Posterior vena cava (tissue), 2 donors: ENCODE measurements at regions not wholly inside any gene's neighbourhood (a gene's known extent, or its start where the extent isn't known, plus 50 kb on each side); places are given as distances from the start of the nearest gene placed in this dataset.
"Not testable (repeated sequence)": the region's sequence is repeated elsewhere in the genome, so short reads cannot be mapped to it uniquely, and the experiment has no call there.

Source experiments
- DNase-seq: peaks from one replicate; pipeline ENCODE4 v3.0.0-alpha.2; 2020; ENCODE audit warnings: low spot score
- intact Hi-C, 2 donors: fragments of 100-400 bp; cut with DNase I; formaldehyde crosslinking; loops; one replicate each; pipeline versions ENCODE4 v1.14.1 to v1.14.2; 2022 to 2023
- donor health status: DM: yes; HTN: yes; CAD: no.
- donor health status: DM: yes; HTN: yes; CAD: no.

DNA sequence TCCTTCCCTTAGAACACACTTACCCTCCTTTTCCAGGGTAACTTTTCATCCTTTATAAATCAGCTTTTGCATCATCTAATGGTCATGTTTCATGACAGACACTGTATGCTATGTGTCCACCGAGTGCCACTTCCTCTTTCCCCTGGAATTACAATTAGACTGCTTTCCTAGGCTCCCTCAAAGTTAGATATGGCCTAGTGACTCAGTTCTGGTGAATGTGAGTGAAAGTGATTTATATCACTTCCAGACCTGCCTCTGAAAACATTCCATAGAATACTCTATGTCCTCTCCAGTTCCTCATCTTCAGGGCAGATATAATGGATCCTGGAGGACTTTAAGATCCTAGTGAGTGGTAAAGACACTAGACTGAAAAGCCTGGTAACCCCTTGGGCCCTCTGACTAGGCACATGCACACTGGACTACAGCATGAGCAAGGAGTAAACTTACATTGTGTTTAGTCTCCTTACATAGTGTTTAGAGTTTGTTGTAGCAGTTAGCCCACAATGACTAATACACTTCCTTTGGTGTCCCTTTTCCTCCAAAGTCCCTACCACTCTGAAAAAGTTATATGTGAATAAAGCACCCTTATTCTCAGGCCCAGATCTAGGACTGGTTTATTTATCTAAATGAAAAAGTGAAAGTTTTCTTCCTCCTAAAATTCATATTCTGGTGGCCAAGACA, 59.3 kb downstream of the GPR88 start:
- DNase-seq, result no peak
- intact Hi-C loops, result no loop called here

DNA sequence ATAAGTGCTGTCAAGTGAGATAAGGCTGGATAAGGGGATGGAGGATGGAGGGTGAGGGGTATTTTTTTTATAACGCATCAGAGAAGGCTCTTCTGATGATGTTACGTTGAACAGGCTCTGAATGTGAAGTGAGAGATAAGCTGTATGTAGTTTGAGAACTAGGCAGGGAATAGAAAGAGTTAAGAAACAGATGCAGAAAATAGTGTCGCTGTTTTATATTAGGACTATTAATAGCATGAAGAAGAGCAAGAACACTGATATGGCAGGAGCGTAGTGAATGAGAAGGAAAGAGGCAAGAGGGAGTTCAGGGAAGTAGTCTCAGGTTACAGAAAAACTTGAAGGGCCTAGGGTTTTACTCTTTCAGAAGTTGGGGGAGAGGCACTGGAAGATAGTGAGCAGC, 59.8 kb downstream of the GPR88 start:
- no peak for DNase-seq

DNA sequence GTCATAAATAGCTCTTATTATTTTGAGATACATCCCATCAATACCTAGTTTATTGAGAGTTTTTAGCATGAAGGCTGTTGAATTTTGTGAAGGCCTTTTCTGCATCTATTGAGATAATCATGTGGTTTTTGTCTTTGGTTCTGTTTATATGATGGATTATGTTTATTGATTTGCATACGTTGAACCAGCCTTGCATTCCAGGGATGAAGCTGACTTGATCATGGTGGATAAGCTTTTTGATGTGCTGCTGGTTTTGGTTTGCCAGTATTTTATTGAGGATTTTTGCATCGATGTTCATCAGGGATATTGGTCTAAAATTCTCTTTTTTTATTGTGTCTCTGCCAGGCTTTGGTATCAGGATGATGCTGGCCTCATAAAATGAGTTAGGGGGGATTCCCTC, 62.4 kb downstream of the GPR88 start:
- not testable (repeated sequence) for DNase-seq
- intact Hi-C loops, result loop anchor here in 1 of 2 donors (10.0 kb wide), 1 partner anchor 264 kb away; no protein-coding TSS in a partner anchor

More for the DNA sequence above, 59.8 kb downstream of the GPR88 start:
- intact Hi-C loops, result no loop called here

DNA sequence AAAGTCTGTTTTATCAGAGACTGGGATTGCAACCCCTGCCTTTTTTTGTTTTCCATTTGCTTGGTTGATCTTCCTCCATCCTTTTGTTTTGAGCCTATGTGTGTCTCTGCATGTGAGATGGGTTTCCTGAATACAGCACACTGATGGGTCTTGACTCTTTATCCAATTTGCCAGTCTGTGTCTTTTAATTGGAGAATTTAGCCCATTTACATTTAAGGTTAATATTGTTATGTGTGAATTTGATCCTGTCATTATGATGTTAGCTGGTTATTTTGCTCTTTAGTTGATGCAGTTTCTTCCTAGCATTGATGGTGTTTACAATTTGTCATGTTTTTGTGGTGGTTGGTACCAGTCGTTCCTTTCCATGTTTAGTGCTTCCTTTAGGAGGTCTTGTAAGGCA, 64.1 kb downstream of the GPR88 start:
- not testable (repeated sequence) for DNase-seq
- intact Hi-C loops, result loop anchor here in 1 of 2 donors (10.0 kb wide), 1 partner anchor 263 kb away; no protein-coding TSS in a partner anchor

DNA sequence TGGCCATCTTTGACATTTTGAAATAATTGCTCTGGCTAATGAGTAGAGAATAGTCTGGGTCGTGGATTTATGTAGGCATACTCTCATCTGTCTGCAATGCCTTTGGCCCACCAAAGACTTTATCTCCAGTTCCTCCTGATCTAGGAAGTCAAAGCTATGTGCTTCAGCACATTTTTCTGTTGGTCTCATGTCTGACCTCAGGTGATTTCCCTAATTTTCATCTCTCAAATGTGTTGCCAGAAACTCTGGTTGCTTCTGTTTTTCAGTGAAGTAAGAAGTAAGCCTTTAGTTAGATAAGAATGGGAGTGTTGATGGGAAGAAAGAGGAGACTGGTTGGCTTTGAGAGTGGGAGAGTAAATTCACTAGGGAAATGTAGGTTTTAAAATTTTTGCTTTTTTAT, 66.4 kb downstream of the GPR88 start:
- no peak for DNase-seq
- intact Hi-C loops, result loop anchor here in 1 of 2 donors (10.0 kb wide), 1 partner anchor 260 kb away; no protein-coding TSS in a partner anchor

DNA sequence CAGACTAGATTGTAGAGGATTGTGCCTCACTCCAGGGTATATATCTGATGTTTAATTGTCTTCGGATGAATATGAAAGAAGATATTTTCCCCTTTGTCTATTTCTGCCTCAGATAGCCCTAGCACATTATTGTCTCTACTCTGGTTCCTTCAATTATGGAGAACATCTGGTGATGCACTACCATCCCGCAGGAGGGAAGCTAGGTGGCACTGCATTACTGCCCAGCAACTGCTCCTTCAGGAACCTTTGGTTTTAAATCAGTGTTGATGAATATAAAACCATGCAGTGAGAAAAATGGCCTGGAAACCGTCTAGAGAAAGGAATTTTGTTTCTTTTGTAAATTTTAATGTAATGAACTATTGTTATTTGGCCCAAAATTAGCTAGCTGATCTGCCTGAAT, 68.5 kb downstream of the GPR88 start:
- intact Hi-C loops, result loop anchor here (5.0 to 10.0 kb wide), 2 partner anchors 256 to 258 kb away; no protein-coding TSS in a partner anchor
- no peak for DNase-seq

DNA sequence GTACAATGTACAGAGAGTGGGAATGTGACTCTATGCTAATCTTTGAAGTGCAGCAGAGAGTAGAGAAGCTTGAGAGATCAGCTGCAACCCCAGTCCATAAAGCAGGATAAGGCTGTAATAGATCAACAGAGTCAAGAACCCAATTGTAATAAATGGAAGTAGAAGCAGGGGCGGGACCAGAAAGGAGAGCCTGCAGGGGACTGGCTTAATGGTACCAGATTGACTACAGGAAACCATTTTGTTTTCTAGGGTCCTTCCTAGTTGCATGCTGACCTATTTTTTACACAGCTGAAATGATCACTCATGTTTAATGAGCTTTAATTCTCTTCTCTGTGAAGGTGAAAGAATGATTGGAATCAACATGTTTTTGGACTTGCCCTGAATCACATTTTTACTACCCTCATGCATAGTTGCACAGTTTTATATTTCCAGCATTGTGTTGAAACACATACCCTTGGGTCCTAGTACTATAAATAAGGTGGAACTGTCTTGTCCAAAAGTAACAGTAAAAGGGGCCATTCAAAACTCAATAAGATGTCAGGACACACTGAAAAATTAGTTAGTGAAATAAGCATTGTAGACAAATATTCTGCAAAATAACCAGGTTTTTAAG, 69.8 kb downstream of the GPR88 start:
- DNase-seq, result no peak

DNA sequence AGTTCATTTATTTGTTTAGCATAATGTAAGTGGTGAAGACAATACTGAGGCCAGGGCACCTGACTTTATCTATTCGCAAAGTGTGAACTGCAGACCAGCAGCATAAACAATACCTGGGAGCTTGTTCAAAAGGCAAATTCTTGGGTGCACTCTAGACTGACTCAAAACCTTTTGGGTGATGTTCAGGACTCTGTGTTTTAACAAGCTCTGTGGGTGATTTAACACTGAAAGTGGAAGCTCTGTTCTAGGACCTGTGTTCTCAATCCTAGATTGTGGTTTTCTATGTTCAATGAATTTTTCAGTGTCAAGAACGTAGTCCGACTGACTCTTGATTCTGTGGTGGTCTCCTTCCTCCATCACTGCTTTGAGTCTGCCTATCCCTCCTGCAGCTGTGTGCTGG, 71.9 kb downstream of the GPR88 start:
- intact Hi-C loops, result loop anchor here (5.0 to 10.0 kb wide), 2 partner anchors 252 to 255 kb away; no protein-coding TSS in a partner anchor
- no peak for DNase-seq

More for the DNA sequence above, 69.8 kb downstream of the GPR88 start:
- intact Hi-C loops, result loop anchor here (5.0 to 10.0 kb wide), 2 partner anchors 255 to 257 kb away; no protein-coding TSS in a partner anchor

DNA sequence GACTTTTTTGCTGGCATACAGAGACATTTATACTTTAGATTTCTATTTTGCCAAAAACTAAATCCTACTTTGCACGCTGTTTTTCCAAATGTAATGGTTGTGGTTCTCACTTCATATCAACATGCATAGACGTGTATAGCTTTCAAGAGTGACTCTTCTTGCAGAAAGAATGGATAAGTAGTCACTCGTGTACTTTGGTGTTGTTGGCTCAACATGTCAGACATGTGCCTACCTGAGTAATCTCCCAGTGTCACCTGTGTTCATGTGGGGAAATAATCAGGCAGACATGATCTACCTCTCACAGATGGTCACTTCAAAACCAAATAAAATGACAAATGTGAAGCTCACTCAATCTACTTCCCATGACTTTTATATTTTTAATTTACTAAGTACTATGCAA, 73.1 kb downstream of the GPR88 start:
- no peak for DNase-seq
- intact Hi-C loops, result no loop called here

DNA sequence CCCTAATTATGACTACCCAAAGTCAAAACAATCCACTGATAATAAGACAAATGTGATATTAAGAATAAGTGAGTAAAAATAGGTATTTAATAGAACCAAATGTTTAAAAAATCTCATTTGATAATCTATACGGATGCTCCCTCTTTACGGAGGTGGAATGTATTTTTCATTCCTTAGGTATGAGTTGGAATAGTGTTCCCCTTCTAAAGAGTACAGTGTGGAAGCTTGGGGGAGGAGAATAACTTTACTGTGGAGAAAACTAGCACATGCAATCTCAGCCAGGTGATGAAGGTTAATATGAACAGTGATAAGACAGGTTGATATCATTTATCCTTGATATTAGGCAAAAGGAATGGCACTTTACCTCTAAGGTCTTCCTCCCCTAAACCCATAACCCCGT, 74.6 kb downstream of the GPR88 start:
- intact Hi-C loops, result no loop called here
- no peak for DNase-seq

DNA sequence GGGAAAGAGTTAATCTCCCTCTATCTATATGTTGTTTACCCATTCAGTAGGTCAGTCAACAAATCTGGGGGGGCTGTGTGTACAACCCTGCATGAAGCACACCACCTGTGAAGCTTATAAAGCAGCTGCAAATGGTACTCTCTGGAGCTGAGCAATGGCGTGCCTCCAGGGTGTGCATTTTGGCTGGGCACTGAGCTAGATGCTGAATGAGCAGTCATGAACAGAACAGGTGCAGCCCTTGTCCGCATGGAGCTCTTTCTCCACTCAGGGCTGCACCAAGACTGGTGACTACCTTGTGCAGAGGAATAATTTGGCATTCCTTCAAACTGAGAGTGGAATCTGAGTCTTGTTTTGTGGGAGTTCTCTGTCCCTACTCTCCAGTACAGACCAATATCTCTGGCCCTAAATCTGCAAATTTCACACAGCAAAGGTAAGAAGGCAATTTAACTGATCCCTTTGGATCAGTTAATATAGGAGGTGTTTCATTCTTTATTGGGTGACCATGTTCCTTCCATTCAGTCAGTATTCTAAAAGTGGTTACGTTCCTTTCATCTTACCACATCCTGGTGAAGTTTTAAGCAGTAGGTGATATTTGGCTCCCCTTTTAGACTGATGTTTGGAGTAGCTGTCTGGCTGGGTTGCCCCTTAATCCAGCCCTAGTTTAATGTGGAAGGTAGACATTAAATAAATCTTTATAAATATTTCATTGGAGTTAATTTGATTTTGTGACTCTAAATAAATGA, 76.0 kb downstream of the GPR88 start:
- intact Hi-C loops, result no loop called here
- DNase-seq, result no peak

DNA sequence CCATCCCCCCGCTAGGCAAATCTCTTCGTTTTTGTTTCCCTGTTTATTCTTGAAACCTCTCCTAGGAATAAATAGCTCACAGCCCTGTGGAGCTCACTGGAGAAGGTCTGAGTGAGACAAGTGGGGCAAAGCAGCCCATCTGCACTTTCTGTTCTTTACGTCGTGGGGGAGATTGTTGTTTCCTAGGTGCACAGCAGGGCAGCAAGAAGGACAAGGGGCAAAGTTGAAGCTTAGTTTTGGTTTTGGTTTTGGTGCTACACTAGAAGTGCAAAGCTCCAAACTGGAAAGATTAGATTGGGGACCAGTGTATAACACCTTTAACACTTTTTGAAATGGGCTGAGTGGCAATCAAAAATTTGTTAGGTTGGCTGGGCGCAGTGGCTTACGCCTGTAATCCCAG, 76.6 kb downstream of the GPR88 start:
- intact Hi-C loops, result no loop called here

DNA sequence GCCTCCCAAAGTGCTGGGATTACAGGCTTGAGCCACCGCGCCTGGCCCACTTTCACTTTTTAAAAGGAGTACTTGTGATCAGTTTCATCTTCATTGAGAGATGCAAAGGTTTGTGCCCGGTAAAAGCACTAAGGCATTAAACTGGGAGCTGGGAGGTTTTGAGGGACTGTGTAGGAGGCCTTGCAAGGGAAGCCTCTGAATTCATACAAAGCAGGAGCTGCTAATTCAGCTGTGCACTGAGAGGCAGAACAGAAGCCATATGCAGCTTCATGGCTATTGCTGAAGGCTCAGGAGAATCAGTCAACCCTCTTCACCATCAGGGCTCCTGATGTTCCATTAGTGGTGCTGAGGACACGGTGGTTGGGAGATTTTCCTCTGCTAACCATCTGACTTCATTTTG, 77.7 kb downstream of the GPR88 start:
- DNase-seq, result no peak
- intact Hi-C loops, result no loop called here

More for the DNA sequence above, 76.6 kb downstream of the GPR88 start:
- DNase-seq, result no peak

DNA sequence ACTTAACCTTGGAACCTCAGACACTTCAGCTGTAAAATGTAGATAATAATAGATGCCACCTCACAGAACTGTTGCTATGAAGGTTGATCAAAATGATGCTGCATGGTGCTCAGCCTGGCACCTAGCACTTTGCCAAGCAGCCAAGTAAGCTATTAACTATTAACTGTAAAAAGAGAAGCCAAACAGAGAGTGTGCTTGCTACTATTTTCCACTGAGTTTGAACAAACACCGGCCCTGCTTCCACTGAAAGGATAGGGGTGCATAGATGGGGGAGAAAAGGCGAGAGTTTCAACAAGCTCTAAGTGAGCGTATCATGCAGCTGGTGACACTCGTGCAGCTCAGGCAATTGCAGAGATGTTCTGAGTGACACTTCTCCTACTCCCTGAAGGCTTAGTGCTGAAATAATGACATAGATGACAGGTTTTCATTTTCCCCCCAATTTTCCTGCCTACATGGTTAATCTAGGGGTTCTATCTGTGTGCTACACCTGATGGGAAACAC, 78.2 kb downstream of the GPR88 start:
- DNase-seq, result no peak
- intact Hi-C loops, result no loop called here

DNA sequence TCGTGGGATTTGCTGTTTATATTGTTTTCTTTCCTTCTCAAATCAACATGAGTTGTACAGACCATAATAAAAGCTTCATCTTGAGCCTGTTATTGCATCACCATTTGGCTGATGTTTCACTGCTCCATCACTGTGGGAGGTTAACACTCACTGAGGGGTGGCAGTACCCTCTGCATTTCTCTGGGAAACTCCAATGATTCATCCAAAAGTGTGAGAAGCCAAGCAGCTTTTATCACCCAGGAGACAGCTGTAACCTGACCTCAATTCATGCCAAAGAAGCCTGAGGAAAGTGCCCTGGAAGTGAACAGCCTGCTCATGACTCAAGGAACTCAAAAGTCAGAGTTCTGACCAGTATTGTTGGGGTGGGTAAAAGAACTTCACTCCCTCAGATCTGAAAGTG, 84.1 kb downstream of the GPR88 start:
- intact Hi-C loops, result no loop called here
- no peak for DNase-seq

DNA sequence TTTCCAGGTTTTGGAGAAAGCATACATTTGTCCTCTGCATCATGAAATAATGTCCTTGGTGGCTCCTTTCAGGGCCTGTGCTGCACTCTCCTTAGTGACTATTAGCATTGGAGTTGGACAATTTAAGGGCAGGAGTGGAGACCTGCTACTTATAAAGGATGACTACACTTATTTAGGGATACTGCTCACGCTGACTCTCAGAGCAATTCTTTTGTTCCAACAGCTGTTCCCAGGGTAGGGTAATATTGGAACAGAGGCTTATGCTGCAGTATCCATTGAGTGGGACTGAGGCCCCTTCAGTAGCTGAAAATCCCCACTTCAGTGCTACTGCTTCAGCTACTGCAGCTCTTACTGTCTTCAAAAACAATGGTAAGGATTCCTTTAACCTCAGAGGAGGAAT, 84.6 kb downstream of the GPR88 start:
- intact Hi-C loops, result no loop called here
- no peak for DNase-seq

DNA sequence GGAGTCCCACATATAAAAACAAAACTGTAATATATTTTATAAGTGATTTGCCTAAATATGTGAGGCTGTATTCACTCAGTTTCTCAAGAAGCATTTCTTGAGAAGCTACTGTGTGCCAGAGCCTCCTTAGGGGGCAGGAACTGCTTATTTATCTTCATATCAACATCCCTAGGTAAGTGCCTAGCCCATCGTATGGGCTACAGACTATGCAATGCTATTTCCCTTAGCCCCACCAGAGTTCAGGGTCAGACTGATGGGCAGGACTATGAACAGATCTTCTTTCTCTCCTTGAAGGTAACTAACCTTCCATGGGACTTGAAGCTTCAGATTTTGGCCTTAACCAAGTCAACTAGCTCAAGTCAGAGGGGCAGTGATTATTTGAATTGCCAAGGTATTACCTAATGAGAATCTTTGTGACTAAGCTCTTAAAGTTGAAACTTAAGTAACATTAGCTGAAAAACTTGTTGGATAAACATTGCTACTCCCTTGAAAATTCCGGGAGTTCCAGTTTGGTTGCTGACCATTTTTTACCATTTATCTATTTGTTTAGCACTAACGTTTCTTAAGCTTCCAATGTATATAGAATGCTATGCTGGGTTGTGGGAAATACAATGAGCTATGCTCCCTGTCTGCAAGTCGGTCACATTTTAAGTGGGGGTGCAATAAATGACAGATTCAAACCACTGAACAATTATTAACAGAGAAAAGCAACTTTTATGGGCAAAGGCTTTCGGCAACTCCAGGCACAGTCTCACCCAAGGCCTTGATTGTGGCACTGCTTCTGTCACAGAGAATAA, 85.2 kb downstream of the GPR88 start:
- intact Hi-C loops, result no loop called here

DNA sequence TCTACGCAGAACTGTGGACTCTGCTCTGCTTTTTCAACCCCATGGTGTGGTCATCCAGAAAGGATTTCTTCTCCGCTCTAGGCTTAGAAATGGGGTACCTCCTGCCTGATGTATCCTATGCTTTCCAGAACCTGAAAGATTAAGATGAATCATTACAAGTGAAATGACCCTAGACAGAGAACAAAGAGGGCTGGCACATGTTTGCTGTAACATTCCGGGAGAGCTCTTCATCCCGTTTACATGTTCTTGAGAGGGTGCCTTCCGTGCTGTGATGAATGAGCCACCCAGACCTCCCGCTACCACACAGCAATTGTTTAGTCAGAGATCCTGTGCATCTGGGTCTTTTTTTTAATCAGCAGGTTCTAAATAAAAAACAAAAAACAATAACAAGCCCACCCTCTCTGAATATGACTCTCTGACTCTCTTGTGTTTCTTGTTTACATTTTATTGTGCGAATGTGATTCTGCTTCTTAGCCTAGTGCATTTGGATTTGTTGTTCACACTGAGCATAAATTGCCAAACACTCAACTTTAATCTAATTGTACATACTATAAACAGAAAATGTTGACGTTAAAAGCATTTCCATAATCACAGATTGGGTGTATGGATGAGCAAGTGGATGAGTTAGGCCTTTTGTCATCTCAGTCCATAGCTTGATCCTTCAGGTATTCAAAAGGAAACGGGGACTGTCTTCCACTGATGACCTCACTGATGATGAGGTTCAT, 87.1 kb downstream of the GPR88 start:
- DNase-seq, result no peak
- intact Hi-C loops, result no loop called here

More for the DNA sequence above, 85.2 kb downstream of the GPR88 start:
- no peak for DNase-seq

DNA sequence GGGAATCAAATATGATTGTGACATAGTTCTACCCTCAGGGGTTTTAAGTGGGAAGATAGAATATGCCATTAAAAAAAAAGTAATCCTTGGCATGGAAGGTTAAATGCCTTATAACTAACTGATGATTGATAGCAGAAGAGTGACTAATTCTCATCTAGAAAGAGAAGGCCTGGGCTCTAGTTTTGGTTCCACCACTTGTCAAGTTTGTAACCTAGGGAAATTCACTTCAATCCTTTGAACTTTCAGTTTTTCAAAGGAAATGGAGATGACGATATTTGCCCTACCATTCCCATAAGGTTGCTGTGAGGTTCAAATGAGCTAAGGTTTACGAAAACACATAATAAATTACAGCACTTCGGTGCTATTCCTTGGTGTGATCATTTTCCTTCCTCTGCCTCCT, 88.5 kb downstream of the GPR88 start:
- intact Hi-C loops, result no loop called here
- DNase-seq, result no peak
